DMS79 (cell line): ENCODE measurements at regions not wholly inside any gene's neighbourhood (a gene's known extent, or its start where the extent isn't known, plus 50 kb on each side); places are given as distances from the start of the nearest gene placed in this dataset.

Source experiments
- DNase-seq: peaks from one replicate; lab custom pipeline; 2025; lab: John Stamatoyannopoulos, UW

- DNase-seq: no peak
Measured at GRCh38 chr1:4523551-4523950, 130.9 kb upstream of the AJAP1 start.

DNA sequence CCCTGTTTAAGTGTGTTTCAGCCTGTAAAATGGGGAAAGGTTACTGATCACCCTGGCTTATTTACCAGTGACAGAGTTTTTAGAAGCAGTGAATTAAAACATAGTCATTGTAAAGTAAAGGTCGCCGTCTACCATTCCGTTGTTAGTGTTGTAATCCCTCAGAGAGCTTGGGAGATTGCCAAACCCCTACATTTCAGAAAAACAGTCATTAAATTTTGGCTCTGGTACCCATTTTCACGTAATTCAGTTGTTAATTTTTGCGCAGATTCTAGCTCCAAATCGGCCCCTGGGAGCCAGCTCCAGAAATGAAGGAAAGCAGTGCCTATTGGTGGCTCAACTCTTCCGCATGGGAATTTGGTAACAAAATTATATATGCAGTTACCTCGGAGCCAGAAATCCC is 127.7 kb upstream of the AJAP1 start:
- DNase-seq: no peak

DNA sequence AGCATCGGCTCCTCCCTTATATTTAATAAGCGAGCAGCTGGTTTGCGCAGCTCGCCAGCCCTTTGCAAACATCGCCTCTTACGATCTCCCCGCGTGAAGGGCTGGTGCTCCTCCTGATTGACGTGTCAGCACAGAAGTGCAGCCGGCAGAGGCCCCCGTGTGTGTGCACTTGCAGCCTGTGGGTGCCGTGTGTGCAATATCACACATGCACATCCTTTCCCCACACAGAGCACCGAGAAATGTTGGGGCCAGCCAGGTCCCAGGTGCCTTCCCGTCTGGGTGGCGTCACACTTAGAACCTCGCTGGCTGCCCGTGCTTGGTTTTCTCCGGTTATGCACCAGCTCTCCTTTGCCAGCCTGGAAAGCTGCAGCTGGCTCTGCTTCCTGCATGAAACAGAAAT is 126.6 kb upstream of the AJAP1 start:
- peak; percentile 64 for DNase-seq

DNA sequence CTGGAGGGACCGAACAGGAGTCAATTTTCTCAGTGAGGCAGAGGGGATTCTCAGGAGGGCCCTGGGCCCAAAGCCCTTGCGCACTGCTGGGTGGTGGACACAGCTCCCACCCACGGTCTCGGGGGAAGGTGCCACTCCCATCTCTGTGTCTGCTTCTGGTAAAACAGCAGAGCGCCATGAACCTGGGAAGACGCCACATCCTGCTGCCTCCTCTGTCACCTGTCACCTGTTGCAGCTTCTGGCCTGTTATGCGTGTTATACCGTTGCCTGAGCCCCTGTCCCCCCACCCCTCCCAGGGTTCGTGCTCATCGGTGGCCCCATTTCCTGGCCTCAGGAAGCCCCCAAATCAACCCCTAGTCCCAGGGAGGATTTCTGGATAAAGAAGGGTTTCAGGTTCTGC is 125.8 kb upstream of the AJAP1 start:
- no peak for DNase-seq

GRCh38 chr1:4529446-4530165 is 124.8 kb upstream of the AJAP1 start:
- no peak for DNase-seq

DNA sequence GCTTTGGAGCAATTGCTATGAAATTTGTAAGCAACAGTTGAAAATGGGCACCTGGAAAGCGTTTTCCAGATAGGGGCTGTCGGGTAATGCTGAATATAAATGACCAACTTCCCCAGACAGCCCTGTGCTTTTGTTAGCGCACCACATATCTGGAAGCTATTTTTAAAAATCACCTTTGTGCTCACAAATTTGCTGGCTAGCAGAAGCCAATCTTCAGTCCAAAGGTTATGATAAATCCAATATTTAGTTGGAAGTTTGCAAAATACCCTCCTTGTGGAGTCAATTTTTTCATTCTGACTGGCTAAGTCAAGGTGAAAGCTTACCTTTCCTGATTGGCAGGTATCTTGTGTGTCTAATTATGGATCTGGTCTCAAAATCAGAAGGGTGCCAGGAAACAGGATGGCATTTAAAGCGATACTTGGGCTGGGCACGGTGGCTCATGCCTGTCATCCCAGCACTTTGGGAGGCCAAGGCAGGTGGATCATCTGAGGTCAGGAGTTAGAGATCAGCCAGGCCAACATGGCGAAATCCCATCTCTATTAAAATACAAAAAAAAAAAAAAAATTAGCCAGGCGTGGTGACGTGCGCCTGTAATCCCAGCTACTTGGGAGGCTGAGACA is 124.1 kb upstream of the AJAP1 start:
- no peak for DNase-seq

DNA sequence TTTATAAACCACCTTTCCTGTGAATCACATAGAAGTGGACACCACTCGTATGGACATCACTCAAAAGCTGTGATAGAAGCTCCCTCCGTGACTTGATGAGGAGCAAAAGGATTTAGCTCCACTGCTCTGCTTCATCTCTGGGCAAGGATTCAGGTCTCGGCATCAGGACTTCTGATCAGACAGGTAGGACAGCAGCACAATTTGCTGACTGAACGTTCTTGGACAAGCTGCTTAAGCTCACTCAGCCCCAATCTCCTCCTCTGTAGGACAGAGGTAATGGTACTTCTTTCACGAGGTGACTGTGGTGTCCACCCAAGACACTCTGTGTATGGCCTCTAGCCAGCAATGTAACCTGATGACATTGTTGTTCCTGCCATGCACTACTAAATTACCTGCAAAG is 122.6 kb upstream of the AJAP1 start:
- no peak for DNase-seq

- no peak for DNase-seq
Measured at GRCh38 chr1:4532656-4533055, 121.8 kb upstream of the AJAP1 start.

DNA sequence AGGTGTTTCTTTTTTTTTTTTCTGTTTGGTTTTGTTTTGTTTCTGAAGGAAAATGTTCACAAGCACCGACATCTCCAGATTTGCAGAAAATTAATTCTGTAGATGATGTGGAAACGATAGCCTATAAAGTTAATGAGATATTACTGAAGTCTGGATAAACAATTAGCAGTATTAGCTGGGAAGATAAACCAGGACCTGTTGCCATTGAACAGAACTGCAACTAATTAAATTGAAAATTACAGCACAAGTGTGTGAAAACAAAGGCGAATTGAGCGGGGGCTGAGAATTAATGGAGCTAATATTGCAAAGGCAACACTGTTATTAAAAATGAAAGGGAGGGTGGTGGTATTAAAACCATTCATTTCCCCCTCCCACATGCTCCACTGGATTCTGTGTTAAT is 107.5 kb upstream of the AJAP1 start:
- no peak for DNase-seq

DNA sequence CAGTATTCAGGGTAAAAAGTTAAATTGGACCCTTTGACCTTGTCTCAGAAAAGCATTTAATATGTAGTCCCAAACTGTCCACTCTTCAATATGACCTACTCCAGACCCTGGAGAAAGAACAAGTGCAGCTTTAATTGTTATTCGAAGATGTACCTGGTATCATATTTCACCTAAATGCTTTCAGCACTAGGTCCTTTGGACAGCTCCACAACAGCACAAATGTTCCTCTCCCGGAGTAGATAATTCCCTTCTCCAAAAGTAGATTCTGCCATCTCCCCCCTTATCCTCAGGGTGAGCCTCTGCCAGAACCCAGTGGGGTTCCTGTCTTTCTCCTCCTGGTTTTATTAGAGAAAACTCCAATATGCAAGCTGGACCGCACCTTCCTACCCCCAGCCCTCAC is 104.5 kb upstream of the AJAP1 start:
- no peak for DNase-seq

- DNase-seq: no peak
Measured at GRCh38 chr1:4550941-4551340, 103.5 kb upstream of the AJAP1 start.

GRCh38 chr1:4551706-4552105 is 102.7 kb upstream of the AJAP1 start:
- no peak for DNase-seq

DNA sequence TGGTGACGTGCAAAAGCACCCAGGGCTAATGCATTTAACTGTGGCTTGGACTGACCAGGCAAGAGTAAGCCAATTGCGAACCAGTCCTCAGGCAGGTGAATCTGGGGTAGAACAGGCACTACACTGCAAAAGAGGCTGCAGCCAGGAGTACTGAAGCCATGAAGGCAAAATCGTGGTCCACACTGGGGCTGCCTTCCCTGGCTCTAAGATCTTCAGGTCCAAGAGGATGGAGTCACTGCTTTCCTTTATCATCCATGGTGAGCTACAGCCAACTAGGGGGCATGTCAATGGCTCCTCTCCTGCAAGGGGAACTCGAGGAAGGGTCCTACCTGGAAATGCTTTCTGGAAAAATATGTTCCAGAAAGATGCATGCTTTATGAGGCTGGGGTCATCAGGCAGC is 100.6 kb upstream of the AJAP1 start:
- no peak for DNase-seq

GRCh38 chr1:4554271-4554865 is 100.0 kb upstream of the AJAP1 start:
- DNase-seq: no peak

- DNase-seq: no peak
Measured at GRCh38 chr1:4557949-4558348, 96.5 kb upstream of the AJAP1 start.

GRCh38 chr1:4561205-4561604 is 93.2 kb upstream of the AJAP1 start:
- peak; percentile 8 for DNase-seq

- DNase-seq: no peak
Measured at GRCh38 chr1:4562321-4562720, 92.1 kb upstream of the AJAP1 start.

DNA sequence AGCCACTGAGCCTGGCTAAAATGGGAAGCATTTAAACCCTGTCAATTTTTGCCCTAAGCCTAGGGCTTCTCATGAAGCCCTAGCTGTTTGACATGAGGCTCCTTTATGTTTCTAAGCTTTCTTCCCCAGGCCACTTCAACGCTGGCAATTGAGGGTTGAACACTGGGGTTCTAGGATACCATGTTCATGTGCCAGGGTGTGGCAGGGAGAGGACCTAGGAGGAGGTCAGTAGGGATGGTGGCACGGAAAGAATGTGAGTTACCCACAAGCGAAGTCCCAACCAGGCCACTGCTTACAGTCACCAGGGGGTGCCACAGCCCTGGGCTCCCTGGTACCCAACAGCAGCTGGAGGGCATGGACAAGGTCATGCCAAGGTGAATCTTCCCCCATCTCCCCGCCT is 90.8 kb upstream of the AJAP1 start:
- DNase-seq: no peak

DNA sequence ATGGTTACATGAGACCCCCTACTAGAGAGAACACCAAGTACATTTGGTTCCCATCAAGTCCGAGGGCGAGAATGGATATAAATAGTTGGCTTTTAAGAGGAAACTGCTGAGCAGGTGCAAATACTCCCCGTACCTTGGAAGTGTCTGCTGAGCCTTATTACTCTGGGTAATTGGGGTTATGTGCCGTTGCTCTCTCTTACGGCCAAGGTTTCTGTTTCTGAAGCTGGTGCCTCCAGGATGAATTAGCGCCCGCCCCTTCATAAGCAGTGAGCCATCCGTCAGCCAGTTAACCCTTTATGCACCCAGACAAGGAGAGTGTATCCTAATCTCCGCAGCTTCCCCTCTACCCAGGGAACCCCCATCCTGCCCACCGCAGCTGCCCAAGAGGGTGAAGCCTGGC is 90.4 kb upstream of the AJAP1 start:
- peak; percentile 14 for DNase-seq

DNA sequence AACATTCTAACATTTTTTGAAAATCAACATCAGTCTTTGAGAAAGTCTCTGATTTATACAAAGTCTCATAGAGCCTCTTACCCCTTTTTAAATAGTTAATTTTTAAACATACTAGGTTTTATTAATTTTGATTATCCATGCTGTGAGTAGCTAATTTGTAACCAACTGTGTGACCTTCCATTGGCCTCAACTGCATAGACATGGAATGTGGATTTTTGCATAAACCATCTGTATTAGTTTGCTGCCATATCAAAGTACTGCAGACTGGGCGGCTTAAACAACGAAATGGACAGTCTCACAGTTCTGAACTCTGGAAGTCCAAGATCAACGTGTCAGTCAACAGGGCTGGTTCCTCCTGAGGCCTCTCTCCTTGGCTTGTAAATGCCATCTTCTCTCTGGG is 89.2 kb upstream of the AJAP1 start:
- DNase-seq: no peak

DNA sequence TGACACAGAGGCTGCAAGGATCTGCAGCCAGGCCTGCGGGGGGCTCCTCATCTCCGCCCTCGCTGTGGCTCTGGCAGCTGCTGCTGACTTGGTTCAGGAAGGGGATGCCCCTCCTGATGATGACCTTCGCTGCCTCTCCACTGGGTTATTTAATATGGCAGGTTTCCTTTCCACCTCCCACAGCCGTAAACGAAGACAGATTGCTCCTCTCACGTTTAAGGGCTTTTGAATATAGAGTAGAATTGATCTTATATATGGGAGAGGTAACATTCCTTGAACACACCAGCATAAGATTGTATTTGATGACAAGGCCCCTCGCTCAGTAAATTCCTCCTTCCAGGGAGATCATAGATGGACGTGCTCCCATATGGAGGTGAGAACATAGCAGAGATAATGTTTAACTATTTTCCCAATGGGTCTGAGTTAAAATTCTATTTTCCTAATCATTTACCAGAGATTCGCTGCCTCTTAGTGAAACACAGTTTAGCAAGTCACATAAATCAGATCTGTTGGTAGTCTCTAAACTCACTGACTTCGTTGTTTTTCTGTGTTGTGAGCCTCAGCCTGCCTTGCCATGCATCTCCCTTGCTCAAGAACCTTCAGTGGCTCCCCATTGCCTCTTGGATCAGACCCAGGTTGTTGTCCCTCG is 88.5 kb upstream of the AJAP1 start:
- no peak for DNase-seq

- DNase-seq: peak; percentile 93
Measured at GRCh38 chr1:4571263-4571662, 83.1 kb upstream of the AJAP1 start.

- no peak for DNase-seq
Measured at GRCh38 chr1:4573526-4573925, 80.9 kb upstream of the AJAP1 start.
